ENCODE measurements at regions not wholly inside any gene's neighbourhood (a gene's known extent, or its start where the extent isn't known, plus 50 kb on each side); places are given as distances from the start of the nearest gene placed in this dataset.

DNA sequence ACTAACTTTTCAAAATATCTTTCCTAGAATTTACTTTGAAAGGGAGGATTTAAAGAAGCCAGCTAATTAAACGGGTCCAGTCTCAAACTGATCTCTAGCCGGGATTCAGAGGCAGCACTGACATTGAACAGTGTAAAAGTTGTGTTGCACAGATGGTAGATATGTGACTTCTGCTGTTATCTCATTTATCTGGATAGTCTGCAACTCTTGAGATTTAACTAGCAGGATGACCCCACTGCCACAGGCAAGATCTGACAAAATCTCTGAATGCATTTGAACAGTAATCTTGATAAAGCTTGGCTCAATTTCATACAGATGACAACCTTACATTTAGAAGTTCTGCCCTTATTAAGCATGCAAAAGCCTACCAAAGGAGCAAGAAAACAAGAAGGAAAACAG lies 138.0 kb upstream of the CPNE8 start:
- no peak for DNase-seq

DNA sequence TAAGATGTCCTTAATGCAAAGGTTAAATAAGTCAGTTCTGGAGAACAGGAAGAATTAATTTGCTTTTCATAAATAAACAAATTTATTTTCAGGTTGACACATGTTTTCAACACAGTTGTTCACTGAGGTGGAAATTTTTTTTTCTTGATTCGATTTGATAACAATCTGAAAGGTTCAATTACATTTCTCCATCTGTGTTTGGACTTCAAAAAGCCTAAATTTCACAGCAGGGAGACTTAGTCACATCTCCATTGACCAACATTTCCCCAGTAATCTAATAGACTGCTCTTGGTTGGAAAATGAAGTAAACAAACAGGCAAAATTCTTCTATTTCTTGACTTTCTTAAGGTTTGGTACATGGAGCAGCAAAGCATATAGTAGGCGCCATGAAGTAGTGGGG lies 134.9 kb upstream of the CPNE8 start:
- DNase-seq, result no peak

DNA sequence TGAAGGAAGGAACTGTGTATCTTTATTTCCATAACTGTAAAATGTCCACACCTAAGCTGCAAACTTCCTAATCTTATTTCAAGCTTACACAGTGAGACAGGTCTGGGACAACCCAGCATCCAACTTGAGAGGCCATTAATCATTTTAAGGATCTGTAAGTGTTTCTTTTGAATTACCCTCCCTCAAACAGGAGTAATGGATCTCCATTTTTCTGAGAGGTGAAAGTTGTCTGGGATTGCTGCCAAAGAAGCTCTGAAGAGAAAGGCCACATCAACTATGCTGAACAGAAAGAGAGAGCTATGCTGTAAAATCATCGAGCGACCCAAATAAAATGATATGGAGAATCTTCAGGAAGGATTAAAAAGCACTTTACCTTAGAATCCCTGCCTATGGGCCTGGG lies 131.7 kb upstream of the CPNE8 start:
- no peak for DNase-seq

DNA sequence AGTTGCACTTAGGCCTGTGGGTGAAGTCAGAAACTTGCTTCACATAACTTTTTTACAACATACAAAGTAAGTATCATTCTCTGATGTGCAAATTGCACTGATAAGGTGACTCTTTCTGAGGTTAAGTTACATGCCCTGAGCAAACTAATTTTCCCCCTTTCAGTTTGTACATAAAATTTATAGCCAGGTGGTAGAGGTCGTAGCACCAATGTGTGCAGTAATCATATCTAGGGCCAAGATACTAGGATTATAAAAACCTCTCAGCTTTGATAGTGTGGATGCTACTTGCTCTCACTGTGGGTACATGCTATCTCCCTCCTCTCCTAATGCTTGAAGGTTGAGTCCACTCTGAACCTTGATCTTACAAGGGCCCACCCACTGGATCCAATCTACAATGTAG lies 130.7 kb upstream of the CPNE8 start:
- DNase-seq, result no peak

DNA sequence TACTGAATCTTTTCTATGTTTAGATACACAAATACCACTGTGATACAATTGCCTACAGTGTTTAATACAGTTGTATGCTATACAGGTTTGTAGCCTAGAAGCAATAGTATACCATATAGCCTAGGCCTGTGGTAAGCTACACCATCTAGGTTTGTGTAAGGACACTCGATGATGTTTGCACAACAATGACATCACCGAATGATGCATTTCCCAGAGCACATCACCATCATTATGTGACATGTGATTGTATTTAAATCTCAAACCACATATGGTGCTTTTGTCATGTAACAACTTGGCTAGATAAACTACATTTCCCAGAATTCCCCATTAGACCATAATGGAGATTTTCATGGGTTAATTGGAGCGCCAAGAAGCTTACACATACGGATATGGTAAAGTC lies 128.4 kb upstream of the CPNE8 start:
- DNase-seq, result no peak

DNA sequence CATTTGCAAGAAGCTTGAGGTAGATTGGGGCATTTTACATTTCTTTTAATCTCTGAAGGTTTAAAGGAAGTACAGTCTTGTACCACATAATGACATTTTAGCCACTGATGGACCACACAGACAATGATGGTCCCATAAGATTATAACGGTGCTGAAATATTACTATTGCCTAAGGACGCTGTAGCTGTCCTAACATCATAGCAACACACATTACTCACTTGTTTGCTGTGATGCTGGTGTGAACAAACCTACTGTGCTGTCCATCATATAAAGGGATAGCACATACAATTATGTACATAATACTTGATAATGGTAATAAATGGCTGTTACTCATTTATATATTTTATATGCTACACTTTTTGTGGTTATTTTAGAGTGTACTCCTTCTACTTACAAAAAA lies 127.1 kb upstream of the CPNE8 start:
- DNase-seq, result no peak

DNA sequence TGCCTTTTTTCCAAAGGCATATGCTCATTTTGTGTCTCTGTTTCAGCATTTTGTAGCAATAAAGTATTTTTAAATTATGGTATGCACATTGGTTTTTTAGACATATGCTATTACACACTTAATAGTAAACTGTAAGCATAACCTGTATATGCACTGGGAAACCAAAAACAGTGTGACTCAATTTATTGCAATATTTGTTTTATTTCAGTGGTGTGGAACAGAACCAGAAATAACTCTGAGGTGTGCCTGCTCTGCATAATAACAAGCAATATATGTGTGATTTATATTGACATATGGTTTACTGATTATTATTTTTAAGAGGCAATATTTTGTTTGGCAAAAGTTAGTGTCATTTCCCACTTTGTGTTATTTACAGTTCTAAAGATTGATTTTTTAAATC lies 126.6 kb upstream of the CPNE8 start:
- DNase-seq, result no peak

DNA sequence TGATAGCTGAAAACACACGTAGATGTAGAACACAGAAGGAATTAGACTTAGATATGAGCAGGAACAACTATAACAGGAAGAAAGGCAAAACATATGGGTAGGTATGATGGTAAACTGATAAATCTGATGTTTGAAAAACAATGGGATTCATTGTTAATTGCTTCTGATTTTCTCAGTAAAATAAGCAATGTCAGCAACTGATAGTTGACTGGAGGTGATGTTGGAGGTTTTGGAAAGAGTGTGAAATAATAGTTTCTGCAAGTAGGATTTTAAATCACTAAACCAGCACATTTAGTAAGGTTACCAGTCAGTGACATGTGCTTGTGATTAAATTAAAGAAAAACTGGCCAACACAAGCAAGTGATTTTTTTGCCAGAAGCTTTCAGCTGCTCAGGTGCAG lies 123.0 kb upstream of the CPNE8 start:
- no peak for DNase-seq

DNA sequence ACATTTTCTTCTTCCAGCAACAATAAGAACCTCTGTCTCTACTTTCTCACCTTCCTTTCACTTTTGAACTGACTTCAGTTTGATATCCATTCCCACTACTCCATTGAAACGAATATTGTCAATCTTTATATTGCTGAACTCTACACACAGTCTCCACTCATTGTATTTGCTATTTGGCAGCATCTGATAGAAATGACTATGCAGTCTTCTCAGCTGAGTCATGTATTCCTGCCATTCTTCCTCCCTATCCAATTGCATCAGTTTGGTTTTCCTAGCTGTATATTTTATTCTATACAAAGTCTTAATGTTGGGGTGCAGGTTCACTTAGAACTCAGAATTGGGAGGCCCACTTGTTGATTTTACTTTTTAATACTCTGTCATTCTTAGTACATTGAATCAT lies 107.5 kb upstream of the CPNE8 start:
- DNase-seq, result peak; percentile 34

DNA sequence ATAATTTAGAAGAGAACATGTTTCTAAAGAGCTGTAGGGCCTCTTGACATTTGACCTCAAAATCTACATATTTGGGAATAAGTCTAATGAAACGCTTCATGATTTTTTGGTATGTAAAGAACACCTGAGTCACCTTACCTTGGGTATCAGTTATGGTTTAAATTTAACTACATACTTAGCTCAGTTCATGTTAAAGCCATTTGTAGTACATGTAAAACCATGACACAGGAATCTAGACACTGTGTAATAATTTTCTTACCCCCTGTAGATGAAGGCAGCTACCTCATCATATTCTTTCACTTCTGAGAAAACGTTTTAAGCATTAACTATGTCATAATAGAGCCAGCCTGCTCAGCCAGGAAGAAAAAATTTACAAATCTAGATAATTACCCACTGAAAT lies 105.8 kb upstream of the CPNE8 start:
- no peak for DNase-seq

DNA sequence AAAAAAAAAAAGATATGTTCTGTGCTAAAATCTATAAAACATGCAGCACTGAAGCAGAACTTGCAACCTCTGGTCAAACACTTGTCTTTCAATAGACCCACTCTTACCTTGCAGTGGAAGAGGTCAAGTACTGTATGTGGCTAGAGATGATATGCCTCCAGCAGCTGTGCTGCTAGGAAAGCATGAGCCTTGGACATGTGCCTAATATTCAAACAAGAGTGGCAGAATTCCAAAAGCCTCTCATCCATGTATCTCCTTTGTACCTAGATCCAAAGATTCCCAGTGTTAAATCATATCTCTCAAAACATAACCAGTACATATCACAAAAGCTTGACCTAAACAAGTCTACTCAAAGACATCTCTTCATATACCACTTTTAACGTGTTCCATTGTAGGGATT lies 105.0 kb upstream of the CPNE8 start:
- no peak for DNase-seq

DNA sequence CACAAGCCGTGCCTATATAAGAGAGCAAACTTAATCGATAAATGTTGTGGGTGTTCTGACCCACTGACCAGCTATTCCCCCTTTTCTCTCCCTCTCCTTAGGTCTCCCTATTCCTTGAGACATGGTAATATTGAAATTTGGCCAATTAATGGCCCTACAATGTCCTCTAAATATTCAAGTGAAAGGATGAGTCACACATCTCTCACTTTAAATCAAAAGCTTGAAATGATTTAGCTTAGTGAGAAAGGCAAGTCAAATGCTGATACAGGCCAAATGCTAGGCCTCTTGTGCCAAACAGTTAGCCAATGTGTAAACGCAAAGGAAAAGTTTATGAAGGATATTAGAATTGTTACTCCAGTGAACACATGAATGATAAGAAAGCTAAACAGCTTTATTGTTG lies 102.2 kb upstream of the CPNE8 start:
- no peak for DNase-seq

DNA sequence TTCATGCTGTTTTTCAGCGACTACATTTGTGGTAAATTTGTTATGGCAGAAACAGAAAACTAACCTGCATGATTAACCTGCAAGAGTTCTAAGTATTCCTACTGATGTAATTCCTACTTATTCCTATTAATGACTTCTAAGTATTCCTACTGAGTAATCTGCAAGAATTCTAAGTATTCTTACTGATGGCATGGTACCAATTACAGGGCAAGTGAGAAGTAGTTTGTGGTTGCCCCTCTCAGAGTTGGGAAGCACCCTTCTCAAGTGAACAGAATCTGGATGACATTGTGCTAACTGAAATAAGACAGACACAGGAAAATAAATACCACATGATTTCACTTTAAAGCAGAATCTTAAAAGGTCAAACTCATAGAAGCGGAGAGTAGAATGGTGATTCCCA lies 100.9 kb upstream of the CPNE8 start:
- peak; percentile 51 for DNase-seq

DNA sequence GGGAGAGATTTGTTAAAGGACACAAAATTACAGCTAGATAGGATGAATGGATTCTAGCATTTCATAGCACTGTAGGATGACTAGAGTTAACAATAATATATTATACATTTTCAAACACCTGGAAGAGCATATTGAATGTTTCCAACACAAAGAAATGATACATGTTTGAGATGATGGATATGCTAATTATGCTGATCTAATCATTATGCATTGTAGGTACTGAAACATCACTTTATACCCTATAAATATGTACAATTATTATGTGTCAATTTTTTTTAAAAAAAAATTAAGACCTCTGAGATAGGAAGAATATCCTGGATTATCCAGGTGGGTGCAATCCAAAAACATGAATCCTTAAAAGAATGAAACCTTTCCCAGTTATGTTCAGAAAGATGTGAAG lies 100.3 kb upstream of the CPNE8 start:
- no peak for DNase-seq

DNA sequence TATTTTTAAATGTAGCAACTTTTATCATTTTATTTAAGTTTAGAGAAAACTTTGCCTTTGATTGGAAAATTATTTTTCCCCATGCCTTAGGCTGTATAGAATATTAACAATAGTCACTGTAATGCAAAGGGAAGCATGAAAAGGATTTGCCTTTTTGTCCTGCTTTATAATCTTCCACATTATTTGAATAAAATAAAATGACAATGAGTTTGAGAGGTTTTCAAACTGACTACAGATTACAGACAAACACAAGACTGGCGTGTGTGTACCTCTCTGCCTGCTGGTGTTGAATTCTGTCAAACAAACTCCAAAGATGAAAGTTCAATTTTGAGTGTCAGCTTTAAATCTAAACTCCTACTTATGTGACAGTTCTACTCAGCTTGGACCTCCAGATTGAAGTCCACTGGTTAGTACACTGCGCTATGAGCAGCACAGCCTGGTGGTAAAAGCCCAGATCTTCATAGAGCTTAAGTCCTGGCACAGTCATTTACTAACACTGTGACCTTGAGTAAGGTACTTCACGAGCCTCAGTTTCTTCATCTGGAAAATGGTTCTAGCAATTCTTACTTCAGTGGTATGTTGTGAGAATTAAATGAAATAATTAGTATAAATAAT lies 98.3 kb upstream of the CPNE8 start:
- no peak for DNase-seq

DNA sequence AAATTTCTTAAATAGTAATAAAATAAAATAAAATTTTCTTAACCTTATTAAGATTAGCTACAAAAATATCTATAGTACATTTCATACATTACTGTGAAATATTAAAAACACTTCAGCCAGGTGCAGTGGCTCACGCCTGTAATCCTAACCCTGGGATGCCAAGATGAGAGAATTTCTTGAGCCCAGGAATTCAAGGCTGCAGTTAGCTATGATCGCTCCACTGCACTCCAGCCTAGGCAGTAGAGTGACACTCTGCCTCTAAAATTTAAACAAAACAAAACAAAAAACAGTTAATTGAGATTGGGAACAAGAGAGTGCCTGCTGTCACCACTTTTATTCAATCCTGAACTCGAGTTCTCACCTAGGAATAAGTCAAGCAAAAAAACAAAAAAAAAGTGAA lies 95.0 kb upstream of the CPNE8 start:
- no peak for DNase-seq

DNA sequence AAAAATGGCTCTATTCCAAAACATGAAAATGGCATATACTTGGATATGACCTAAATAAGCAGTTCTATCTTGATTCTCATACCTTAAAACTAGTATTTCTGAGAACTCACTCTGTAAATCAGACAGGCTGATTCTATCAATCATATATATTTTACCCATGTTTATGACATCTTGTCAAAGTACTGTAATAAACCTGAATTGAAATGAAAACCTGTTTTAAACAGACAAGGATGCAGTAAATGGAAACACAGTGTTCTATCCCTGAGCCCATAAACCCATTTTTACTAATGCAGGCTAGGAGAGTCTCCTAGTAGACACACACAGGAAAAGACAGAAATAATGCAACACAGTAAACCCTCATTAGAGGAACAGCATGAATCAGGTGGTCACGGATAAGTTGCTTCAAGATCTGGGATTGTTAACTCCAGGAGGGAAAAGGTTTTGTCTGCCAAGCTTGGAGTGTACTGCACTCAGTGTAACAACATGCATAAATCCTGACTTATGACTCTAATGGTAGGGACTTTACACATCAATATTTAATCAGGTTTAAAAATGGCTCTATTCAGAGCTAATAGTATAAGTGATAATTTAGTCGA lies 93.6 kb upstream of the CPNE8 start:
- no peak for DNase-seq

DNA sequence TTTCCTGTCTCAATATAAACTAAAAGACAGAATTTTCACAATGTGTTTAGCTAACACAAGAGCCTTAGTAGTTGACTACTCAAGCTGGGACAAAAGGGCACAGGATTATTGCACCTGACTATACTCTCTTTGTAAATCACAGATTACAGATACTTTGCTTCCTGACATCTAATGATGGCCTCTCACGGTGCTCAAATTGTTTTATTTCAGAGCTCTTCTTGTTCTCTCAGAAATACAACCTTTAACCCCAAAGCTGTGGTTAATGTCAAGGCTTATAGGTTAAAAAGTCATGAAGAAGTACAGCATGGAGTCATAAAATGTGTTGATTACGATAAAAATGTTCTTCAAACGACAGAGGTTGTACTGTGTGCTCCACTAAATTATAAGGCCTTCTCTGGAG lies 89.9 kb upstream of the CPNE8 start:
- no peak for DNase-seq

DNA sequence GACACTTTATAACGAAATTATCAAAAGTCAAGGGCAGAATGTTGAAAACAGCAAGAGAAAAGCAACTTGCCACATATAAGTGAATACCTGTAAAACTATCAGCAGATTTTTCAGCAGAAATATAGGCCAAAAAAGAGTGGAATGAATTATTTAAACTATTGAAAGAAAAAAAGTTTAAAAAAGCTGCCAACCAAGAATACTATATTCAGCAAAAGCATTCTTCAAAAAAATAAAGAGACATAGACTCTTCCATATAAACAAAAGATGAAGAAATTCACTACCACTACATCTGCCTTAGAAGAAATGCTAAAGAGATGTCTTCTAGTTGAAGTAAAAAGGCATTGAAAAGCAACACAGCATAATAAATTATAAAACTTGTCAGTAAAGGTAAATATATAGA lies 80.6 kb upstream of the CPNE8 start:
- DNase-seq, result no peak

DNA sequence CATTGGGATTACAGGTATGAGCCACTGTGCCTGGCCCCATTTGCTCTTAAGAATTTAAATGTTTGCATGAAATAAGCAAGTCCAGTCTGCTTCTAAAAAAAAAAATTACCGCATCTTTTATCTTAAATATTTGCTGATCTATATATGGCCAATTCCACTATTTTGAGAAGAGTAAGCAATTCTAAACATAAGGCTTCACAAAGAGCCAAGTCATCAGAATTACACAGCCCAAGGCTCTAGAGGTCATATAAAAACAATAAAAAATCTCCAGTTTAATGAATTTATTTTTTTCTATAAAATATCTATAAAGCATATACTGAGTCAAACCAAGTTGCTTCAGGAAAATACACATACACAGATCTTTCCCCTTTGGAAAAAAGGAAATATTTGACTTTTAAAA lies 79.0 kb upstream of the CPNE8 start:
- no peak for DNase-seq

DNA sequence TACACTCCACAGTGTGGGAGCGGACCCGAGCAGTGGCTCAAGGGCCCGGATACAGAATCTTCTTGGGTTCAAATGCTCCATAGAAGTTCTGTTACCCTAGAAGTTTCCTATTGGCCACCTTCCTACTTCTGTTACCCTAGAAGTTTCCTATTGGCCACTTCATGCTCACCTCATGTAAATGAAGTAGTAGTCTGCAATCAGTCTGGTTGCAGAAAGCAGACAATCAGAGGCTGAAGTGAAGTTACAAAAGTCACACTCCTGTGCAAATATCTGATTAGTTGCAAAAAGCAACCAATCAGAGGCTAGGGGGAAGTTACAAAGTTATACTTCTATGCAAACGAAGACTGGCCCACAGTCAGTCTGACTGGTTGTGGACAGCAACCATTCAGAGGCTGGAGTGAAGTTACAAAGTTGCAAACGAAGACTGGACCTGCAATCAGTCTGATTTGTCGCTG lies 77.8 kb upstream of the CPNE8 start:
- DNase-seq, result no peak

DNA sequence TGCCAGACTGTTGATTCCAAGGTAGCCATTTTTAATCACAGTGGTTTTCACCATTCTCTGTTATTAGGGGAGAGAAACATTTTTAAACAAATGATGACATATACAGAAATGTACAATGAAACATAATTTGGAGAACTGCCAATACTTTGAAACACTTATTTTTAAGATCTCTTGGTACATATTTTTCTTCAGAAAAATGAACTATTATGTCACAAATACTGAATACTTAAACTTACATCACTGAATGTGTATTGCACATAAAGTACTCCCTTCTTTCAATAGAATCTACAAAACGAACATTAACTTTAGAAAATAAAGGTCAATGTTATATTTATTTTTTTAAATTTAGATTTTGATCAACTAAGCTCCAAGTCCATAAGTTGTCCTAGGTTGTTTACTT lies 71.7 kb upstream of the CPNE8 start:
- DNase-seq, result no peak

DNA sequence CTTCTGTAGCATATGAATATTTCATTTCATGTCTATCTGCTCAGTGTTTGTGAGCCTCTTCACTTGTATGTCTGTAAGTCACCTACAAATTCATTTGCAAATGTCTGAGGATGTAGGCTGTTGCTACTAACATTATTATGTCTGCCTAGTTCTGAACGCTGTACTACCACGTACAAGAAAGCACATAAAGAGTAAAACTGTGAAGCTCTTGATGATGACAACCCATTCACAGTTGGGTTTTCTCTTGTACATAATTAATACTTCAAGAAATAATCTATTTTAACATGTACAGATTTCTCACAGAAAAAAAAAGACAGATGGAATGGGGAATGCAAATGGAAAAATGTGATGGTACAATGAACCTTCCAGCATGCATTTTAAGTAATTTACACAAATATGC lies 64.3 kb upstream of the CPNE8 start:
- no peak for DNase-seq

DNA sequence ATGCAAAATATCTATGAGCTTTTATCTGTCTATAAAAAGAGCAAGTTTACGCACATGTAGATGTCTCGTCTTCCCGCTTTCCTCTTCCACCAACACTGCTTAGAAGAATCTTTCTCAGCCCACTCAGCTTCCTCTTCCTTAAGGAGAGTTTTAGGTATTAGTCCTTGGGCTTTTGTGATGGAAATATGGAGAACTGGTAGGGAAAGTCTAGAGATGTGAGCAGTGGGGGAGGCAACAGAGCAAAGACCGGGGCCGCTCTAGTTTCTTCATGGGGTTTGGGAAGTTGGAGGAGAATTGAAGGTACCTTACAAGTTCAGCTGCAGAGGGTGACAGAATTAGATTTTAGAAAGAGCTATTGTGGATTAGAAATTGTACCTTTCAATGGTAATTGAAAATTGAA lies 56.3 kb upstream of the CPNE8 start:
- DNase-seq, result no peak

DNA sequence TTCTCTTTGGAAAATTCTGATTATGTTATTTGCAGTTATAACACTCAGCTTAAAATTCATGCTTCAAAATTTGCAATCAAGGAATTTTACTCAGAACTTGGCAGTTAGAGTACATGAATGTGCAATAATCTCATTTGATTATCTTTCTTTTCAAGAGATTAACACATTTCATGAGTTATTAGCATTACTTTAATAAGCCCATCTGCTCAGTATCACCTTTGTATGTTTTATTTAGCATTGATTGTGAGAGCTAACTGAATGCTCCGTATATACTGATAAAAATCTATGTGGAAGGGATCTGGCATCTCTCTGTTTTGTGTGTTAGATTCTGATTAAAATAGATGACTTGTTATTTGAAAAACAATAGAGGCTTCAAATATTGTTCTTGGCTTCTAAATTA lies 55.6 kb upstream of the CPNE8 start:
- DNase-seq, result no peak

DNA sequence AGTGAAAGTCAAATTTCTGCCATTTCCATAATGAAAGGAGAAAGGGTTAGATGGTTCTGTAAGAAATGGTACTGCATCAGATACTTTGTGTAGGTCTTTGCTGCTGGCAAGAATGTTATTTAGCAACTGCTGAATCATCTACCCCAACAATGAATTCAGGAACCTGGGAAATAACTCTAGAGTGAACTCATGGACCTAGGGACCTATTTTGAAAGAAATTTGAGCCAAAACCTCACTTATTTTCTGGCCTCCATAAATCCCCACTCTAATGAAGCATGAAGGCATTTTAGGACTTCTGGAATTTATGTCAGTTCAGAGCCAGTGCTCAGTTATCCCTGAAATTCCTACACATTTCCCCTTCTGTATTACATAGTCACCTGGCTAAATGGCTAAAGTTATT lies 50.9 kb upstream of the CPNE8 start:
- peak; percentile 81 for DNase-seq
